ENCODE measurements at regions not wholly inside any gene's neighbourhood (a gene's known extent, or its start where the extent isn't known, plus 50 kb on each side); places are given as distances from the start of the nearest gene placed in this dataset.

DNA sequence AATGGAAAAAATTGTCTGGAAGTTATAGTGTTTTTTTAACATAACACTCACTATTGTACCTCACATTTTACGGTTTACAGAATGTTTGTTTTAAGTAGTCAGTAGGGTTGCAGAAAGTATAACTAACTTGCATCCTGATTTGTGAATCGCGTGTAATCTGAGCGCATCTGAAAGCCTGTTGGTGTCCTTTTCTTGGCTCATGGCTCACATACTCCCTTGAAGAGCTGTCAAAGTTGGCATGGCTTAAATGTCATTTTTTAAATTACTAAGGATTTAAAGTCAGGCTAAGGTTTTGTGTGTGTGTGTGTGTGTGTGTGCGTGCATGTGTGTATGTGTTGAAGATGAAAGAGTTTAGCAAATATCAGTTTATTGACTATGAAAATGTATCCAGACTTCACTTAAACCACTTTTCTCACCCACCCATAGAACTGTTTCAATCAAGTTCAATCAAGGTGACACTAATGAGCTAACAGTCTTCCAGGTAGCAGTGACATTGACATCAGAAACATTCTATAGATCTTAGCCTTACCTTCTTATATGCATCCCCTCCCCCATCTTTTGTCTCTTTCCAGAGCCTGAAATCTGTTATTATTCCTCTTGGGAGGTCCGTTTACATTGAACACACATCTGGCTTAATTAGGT lies 480.4 kb upstream of the SGCG start:
- no peak for DNase-seq

DNA sequence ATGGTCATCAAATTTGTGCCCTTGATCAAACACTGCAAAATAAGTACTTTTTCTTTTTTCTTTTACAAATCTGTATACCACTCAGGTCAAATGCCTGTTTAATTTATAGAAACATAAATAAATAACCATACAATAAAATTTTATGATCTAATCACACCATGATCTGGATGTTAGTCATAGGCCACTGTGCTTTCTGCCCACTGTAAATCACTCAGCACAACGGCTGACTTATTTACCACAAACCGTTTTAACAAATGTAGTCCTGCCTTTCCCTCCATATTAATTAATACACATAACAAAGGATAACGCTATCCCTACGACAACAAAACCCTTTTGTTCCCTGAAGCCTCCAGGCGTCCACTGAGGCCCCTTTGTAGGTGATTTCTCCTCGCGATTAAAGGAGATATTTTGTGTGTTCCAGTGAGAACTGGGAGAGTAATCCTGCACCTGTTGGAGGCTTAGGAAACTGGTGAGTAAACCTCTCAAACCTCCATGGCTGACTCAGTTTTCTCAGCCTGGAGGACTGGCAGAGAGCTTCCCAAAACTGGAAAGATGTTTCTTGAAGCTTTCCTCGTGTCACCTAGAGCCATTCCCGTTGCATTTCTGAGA lies 477.1 kb upstream of the SGCG start:
- DNase-seq, result no peak

DNA sequence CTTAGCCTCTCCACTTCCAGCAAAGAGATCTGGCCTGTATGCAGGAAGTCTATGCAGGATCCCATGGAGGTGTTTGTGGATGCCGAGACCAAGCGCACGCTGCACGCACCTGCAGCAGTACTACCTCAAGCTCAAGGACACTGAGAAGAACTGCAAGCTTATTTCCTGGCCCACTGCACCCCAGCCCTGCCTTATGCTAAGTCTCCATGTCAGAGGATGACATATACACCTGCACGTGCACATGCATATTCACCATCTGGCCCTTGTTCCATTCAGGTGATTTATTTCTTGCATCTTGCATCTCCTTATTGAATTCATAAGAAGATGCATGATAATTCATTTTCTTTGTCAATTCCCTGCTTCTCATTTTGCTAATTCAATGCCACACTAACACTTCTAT lies 472.8 kb upstream of the SGCG start:
- no peak for DNase-seq

DNA sequence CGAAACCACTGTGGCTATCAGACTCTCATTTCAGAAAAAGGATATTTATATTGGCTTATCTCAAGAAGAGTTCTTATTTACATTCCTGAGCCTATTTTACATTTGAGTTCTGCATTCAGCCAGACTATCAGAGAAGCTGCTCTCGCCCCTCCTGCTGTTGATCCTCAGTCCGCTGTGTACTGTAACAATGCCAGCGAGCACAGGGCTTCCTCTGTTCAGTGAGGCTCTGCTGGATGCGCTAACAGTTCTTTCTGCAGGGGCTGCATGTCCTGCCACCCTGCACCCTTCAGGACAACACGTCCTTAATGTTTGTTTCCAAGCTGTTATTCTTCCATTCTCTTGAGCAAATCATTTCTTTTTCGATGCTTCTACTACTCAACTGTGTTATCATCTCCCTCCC lies 463.7 kb upstream of the SGCG start:
- DNase-seq, result no peak

DNA sequence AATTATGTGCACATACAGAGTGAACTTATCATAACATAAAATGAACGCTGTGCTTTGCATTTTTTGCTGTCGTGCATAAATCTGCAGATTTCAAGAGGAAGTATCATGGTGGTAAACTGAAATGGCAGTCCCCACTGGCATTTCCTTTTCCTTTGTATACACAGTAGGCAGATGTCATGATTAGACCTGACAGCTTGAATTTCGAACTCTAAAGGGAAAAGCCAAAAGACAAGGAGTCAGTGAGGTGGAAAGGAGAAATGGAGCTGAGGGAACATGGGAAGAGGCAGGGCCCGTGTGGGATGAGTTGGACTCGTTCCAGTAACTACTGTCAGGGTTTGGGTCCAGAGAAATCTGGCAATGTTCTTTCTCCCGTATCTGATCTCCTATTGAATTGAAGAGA lies 454.1 kb upstream of the SGCG start:
- no peak for DNase-seq

DNA sequence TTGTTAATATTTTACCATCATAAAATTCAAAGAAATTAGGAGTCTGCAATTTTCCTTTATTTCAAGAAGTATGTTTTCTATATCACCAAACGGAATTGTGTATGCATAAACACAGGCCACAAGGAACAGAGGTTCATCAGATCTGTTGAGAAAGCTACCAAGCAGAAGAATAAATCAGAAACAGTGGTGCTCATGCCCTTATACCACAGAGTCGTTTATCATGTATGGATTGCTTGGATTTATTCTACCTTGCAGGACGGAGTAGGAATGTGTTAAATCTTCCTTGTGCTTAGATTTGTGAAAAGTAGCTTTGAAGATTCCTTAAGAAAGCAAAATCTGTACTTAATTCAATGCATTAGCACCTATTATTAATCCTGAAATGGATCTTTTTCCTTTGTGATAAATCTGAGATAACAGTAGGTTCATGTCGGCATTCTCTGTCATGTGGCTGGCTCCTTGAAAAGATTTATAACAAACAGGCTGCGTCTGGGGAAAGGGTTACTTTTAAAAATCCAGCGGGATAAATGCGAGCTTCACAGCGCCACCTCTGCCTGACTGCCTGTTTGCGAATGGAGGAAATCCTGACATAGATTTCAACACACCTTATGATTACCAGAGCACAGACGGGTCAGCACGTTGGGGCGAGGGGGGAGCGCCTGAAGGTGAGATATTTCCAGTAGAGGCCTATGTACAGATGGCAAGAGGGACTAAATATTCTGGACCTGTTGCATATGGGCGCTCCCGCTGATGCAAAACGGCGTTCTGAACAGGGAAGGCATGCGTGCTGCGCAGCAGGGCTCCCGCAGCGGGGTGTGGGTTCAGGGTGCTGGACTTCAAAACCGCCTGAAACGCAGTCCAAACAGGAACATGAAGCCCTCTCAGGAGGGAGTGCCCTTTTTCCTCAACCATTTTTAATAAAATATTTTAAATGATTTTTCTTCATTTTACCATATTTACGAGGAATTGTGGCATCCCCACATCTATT lies 445.5 kb upstream of the SGCG start:
- DNase-seq, result no peak

DNA sequence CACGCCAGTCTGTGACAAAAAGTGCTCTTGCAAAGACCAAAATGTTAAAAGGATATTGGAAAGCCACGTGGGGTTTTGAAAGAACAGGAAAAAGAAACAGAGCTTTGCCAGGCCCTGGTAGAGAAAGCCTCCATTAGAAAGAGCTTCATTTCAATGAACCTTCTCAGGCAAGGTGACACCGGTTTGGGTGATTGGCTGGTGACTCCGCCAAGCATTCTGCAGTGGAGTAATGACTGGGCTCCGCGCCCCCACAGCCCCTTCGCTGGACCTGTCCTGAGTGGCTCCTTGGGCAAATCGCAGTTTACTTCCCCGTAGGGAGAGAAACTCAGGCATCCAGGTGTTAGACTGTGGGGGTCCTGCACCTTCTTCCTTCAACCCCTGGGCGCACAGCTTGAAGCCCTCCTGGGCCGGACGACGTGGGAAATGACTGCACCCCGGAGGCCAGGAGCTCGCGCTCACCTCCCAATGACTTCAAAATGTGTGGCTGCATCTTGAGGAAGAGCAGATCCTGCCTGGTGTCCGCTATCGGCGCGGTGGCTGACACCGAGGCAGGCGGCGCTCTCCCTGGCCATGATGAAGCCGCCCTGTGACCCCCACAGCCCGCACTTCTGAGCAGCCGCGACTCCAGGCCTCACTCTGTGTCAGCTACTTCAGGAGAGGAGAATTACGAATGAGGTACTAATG lies 444.6 kb upstream of the SGCG start:
- DNase-seq, result no peak

DNA sequence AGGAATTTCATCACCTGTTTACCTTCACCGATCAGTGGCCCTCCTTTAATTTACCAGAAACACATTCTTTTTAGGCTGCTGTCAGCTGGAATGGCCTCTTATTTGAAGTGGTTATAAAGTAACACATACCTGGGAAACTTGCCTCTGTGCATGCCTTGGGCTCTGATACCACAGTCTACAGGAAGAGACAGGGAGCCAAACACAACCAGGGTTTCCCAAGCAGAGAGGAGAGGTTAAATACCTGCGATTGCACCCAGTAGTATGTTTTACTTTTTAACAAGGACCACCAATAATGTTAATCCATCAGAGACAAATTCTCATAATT lies 444.0 kb upstream of the SGCG start:
- DNase-seq, result no peak

DNA sequence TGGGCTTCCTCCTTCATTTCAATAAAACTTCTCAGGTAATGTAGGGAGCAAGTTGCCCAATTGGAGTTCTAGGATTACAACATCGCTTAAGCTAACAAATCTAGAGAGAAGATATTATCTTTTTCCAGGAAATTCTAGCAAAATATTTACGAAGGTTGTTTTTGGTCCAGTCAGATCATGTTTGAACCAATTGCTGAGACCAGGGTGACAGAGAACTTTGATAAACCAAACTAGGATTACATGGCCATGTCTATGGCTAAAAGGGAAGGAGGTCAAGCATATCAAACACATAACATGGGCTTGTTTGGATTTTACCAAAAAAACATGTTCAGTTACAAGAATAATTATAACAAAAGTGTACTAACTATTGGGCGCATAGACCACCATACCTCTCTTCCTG lies 442.4 kb upstream of the SGCG start:
- DNase-seq, result no peak

DNA sequence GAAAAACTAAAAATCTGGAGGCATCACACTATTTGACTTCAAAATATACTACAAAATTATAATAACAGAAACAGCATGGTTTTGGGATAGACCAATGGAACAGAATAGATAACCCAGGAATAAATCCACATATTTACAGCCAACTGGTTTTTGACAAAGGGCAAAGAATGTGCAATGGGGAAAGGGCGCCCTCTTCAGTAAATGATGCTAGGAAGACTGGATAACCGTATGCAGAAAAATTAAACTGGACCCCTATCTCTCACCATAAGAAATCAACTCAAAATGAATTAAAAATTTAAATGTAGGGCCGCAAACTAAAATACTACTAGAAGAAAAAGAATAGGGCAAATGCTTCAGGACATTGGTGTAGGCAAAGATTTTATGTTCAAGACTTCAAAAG lies 440.5 kb upstream of the SGCG start:
- no peak for DNase-seq

DNA sequence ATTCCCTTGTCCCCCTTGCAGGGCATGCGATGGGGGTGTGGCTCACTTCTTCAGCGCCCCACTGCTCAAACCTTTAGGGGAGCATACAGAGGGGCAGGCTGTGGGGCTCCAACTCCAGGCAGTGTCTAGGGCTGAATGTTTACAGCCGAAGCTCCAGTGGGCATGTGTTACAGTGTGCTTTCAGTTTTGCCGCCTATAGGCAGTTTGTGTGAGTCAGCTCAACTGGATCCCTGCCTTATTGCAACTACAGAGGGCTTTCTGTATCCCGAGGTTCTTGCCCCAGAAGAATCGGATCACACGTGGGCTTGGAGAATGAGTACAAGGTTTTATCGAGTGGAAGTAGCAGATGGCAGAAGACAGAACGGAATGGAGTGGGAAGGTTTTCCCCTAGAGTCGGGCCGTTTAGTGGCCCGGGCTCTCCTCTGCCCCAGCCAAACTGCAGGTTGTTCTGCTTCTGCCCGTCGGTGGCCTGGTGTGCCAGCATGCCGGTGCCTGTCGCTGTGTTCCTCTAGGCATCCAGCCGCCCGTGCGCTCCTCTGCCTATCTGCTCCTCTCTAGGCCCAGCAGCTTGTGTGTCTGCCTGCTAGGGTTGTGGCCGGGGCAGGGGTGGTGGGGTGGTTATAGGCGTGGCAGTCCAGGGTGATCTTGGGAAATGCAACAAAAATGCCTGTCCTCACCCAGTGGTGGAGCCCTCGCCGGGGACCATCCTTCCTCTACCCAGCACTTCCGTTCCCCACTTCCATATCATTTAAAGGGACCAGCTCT lies 435.9 kb upstream of the SGCG start:
- no peak for DNase-seq

DNA sequence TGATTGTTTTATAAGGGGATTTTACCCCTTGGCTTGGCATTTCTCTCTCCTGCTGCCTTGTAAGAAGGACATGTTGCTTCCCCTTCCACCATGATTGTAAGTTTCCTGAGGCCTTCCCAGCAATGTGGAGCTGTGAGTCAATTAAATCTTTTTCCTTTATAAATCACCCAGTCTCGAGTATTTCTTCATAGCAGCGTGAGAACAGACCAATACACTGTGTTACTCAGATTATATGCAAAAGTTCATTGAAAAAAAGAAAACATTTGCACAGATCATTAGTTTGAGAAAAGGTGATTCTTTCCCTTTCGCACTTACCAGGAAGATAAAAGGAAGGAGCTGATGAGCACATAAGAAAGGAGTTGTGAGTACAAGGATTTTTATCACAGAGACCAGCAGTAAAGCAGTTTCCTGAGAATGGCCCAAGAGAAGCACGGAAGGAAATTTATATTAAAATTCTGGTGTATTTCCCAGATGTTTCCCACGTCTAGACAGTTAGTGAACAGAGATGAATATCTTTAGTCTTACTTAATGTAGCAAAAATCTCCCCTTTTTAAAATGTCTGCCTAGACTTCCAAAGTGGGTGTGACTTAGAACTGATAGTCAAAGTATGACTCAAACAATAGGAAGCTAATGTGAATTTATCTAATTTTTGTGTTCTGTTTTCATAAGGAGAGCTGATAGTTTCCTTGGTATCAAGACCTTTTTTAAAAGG lies 431.8 kb upstream of the SGCG start:
- no peak for DNase-seq

DNA sequence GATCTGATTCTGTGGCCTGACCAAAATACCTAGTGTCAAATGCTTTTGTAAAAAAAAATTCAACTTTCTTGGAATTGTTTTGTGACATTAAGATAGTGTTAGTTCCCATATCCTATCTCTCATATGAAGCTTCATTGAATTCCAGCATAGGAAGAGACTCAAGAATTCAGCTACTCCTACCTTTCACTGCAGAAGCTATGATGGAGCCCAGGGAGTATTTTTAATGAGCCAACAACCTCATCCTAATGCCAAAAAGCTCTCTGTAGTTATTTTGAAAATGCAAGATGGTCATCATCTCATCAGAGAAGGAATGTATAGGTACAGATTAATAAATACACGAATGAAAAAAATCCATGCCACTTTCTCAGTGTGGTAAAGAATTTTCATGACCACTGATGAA lies 431.2 kb upstream of the SGCG start:
- DNase-seq, result no peak

DNA sequence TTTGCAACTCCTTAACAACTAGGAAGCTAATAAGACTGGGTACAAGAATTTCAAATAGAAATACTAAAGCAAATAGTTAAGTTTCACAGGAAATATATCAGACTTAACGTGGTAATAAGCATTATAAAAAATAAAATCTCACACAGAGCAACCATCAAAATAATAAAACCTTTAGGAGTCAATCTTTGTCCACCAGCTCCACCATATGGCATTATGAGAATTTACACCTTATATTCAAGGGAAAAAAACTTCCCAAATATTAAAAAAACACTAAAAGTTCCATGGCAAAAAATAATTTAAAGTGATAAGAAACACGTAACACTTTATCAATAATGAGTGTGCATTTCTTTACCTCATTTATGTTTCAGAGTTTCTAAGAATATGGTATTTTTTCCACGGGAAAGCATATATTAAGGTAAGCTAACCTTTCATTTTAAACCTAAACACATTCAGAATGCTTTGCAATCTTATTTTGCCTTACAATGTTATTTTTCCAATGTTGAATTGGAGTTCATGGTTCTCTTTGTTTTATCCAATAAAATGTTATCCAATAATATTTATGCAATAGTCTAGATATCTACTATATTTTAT lies 423.2 kb upstream of the SGCG start:
- DNase-seq, result no peak

DNA sequence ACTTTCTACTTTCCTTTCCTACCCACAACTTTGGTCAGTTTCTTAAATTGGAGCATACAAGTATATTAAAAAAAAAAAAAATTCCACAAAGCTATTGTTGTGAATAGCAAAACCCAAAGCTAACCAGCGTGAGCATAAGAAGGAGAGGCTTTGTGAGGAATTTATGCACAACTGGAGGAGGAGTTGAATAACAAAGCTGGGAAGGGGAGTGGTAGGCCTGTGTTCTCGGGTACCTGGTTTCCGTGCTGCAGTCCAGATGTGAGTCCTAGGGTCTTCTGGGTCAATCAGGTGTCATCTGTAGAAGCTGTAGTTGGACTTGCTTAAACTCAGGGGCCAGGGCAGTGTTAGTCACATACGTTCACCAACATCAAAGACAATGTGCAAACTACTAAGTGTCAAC lies 422.5 kb upstream of the SGCG start:
- DNase-seq, result no peak

DNA sequence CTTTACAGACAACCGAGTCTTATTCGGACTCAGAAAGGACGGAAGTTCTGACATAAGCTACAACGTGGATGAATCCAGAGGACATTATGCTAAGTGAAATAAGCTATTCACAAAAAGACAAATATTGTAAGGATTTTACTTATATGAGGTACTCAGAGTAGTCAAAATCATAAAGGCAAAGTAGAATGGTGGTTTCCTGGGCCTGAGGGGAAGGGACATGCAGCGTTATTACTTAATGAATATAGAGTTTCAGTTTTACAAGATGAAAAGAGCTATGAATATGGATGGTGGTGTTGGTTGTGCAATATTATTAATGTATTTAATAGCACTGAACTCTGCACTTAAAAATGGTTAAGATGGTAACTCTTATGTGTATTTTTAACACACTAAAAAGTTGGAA lies 419.1 kb upstream of the SGCG start:
- no peak for DNase-seq

DNA sequence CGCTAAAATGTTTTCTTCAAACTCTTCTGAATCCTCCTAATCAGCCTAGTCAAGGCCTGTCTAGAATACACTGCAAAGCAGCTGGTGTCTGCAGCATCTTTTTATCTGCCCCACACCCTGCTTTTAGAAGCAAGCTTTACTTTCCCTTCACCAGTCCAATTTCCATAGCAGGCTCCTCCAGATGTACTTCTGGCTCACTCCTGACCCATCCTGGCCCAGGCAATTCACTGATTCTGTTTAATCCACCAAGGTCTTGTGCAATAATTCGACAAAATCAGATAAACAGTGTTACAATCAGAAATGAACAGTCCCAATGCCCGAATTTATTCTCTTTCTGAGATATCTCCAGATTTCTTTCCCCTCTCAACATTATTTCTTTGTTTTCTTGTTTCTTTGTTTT lies 415.2 kb upstream of the SGCG start:
- DNase-seq, result no peak

DNA sequence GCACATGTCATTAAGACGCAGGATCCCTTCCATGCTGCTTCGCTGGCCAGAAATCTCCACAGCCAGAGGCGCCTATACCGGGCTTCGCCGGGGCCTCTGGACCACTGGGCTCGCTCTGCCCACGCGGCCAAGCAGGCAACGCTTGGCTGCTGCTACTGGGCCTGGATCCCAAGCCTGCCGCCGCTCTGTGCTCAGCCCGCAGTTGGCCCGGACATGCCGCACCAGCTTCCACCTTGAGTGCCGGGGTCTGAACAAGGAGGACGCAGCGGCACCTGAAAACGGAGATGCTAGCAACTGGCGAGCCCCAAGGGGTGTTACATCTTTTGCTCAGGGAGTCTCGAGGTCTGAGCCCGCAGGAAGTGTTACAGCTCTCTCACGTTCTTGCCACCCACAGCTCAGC lies 409.9 kb upstream of the SGCG start:
- no peak for DNase-seq

DNA sequence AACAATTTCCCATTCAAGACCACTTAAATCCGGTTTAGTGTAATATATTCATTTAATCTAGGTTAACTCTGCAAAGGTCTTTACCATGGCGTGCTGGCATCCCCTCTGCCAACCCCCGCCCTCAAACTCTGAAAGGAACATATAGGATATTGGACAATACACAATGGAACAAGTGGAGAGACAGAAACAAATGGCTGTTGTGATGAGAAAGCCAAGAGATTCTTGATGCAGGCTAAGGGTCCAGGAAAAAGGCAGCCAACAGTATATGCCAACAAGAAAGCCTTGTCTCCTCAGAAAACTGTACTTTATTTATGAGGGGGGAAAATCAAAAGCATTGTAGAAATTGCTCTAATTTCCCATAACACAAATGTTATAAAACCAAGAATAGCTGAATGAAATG lies 407.3 kb upstream of the SGCG start:
- no peak for DNase-seq

DNA sequence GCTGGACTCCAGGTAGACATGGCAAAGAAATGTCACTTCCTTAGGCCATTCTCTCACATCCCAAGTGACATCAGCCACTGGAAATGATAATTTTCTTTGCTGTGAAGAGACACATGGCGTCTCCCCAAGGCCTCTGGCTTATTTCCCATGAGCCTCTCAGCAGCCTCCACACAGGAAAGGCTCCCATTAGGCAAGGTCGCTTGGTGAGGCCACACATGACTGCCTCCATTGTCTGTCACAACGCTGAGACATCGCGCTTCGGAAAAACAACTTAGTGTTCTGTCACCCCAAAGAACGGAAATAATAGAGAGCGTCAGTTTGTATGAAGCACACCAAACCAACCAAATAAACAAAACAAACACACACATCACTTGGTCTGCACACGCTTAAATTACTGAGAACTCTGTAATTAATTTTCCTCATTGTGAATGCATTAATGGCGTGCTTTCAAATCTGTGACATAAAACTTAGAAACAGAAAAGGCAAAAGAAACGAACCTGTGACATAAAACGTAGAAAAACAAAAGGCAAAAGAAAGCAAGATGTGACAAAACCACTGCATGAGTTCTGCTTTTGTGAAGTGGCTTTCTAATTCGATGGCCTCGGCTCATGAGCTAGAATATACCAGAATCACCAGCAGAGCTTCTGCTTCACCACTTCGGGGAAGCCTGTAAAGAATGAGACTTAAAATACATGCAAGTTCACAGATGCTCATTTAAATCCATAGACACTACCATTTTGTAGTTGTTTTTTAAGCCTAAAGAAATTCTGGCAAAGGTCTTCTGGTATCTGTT lies 404.2 kb upstream of the SGCG start:
- no peak for DNase-seq

DNA sequence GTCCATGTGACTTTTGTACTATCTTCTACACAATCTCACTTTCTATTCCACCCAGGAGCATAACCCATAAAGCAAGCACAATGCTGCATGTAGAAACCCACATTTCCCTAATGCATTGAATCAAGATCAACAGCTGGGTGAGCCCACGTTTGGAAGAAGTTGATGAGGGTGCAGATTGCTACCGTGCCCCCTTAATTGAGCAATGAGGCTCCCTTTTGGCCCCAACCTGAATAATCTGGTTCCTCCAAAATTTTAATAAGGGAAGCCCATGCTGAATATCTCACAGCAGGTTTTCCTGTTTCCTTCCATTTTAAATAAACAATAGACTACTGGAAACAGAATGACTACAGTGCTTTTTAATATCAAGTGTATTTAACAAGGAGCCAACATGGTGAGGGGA lies 403.6 kb upstream of the SGCG start:
- DNase-seq, result no peak

All from right hindlimb (tissue), 1 donor.